Fibroblast of the aortic adventitia (primary cell): ENCODE measurements at regions not wholly inside any gene's neighbourhood (a gene's known extent, or its start where the extent isn't known, plus 50 kb on each side); places are given as distances from the start of the nearest gene placed in this dataset.

ENCODE experiments used
- DNase-seq: peaks from one replicate; pipeline ENCODE4 v3.0.0-alpha.2; 2010; ENCODE audit warnings: low read depth
- H3K4me3 ChIP-seq: 2 replicates; pipeline ENCODE4 v1.5.1; 2011; ENCODE audit warnings: low read depth, mild to moderate bottlenecking, control low read depth, low read length, moderate library complexity
- CTCF ChIP-seq: IDR thresholded peaks from 2 replicates; pipeline ENCODE4 v1.5.1; 2011; ENCODE audit warnings: mild to moderate bottlenecking, low read length, control low read depth, inconsistent platforms; ENCODE audit not compliant: insufficient read depth

- TF ChIP-seq CTCF, result no peak
- H3K4me3 ChIP-seq, result no peak overlapping the region
- no peak for DNase-seq
Observed at GRCh38 chr4:20598626-20599025, 101.6 kb upstream of the PACRGL start.

DNA sequence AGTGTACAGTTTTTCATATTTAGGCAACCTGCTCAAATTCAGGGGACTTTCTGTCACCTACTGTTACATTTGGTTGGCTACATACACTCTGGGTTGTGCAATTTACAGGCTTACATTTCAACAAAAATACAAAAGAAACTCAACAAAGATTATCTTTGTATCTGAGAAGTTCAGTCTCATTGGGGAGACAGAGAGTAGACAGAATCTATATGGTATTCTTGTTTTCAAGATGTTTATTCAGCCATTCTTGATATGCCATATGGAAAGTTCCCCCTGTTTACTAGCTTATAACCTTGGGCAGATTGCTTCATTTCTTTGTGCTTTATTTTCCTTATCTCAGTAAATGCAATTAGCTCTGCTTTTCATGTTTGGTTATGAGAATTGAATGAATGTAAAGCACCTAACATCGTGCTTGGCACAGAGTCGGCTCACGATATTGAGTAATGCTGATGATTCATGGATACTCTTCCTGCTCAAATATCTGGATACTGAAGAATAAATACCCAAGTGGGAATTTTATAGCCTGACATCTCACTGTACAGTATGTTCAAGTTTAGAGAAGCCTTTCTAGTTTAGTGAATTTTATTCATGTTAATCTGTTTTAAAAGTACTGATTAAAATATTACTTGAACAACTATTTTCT lies 96.5 kb upstream of the PACRGL start:
- no peak for TF ChIP-seq CTCF
- DNase-seq, result peak; percentile 80

GRCh38 chr4:20612313-20612712 lies 87.9 kb upstream of the PACRGL start:
- TF ChIP-seq CTCF, result no peak
- no peak overlapping the region for H3K4me3 ChIP-seq
- DNase-seq, result no peak

More for the DNA sequence above, 96.5 kb upstream of the PACRGL start:
- H3K4me3 ChIP-seq, result no peak overlapping the region

DNA sequence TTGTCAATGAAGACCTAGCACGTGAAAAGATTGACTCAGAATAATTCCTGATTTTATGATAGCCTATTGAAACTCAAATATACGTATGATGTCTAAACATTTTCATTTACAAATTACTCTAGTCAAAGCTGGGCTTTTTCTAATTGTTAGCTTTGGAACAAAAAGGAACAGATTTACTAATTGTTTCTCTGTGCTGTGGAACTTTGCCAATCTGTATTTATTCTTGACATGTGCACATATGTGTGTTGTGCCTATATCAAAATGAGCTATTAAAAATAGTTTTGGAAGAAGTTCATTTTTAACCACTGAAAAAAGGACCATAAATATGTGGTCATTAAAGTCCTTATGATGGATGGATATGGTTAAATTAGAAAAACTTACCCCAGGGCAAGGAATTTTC lies 85.4 kb upstream of the PACRGL start:
- no peak for TF ChIP-seq CTCF
- no peak for DNase-seq

DNA sequence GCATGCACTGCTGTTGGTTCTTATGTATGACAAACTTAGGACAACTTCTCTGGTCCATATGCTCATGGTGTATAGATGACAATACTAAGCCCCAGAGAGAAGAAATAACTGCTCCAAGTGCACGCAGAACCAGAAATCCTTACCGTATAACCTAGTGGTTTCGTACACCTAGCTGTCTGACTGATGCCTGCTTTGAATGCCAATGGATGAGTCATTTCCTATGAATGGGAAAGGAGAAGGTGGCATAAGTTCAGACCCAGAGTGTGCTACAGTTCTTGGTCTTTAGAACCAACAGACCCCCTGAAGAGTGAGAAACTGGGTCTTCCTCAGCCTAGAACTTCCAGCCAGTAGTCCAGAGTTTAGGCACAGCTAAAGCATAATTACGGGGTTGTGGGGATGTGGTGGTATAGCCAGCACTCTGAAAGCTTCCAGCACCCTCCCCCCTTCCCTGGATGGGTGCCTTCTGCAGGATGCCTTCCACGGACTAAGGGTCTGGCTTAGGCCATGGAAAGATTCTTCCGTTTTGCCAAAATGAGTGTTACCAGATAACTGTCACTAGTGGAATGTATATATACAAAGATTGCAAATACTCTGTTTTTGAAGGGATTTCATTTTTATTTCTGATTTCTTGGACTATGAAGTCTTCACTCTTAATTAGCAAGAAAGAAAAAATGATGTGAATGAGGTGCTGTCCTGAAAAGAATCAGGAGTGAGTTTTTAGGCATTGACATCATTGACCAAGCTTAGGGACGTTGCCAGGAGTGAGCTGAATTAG lies 84.6 kb upstream of the PACRGL start:
- no peak for TF ChIP-seq CTCF
- peak; percentile 38 for DNase-seq
- H3K4me3 ChIP-seq, result no peak overlapping the region

More for the DNA sequence above, 85.4 kb upstream of the PACRGL start:
- H3K4me3 ChIP-seq, result no peak overlapping the region

GRCh38 chr4:20616313-20616712 lies 83.9 kb upstream of the PACRGL start:
- no peak for TF ChIP-seq CTCF
- H3K4me3 ChIP-seq, result no peak overlapping the region
- DNase-seq, result no peak

DNA sequence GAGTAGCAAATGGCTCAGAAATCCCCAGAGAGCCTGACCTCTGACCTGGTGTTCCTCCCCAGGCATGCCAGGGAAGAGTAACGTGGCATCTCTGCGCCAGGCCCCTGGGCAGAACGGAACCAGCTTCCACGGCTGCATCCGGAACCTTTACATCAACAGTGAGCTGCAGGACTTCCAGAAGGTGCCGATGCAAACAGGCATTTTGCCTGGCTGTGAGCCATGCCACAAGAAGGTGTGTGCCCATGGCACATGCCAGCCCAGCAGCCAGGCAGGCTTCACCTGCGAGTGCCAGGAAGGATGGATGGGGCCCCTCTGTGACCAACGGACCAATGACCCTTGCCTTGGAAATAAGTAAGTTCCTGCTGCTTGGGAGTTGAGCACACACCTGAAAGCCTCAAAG lies 83.4 kb upstream of the PACRGL start:
- TF ChIP-seq CTCF, result no peak
- no peak overlapping the region for H3K4me3 ChIP-seq
- no peak for DNase-seq
